GM21360 (cell line): ENCODE measurements at regions not wholly inside any gene's neighbourhood (a gene's known extent, or its start where the extent isn't known, plus 50 kb on each side); places are given as distances from the start of the nearest gene placed in this dataset.

Experiments
- ATAC-seq: cut with Tn5 transposase; IDR thresholded peaks from one replicate; pipeline ENCODE4 v1.9.1; 2021; ENCODE audit warnings: mild to moderate bottlenecking, moderate library complexity; ENCODE audit not compliant: unreplicated experiment

GRCh38 chr4:126778348-126778747 is 854.4 kb upstream of the INTU start:
- no peak for ATAC-seq

- ATAC-seq, result no peak
These were observed 853.8 kb upstream of the INTU start for GRCh38 chr4:126779001-126779400.

- no peak for ATAC-seq
These were observed 853.2 kb upstream of the INTU start for GRCh38 chr4:126779436-126780166.

GRCh38 chr4:126783191-126783590 is 849.6 kb upstream of the INTU start:
- no peak for ATAC-seq

GRCh38 chr4:126784966-126785580 is 847.7 kb upstream of the INTU start:
- ATAC-seq, result no peak

- ATAC-seq, result no peak
These were observed 842.1 kb upstream of the INTU start for GRCh38 chr4:126790633-126791032.

GRCh38 chr4:126794363-126794762 is 838.4 kb upstream of the INTU start:
- ATAC-seq, result no peak

- ATAC-seq, result no peak
These were observed 834.5 kb upstream of the INTU start for GRCh38 chr4:126798214-126798613.

GRCh38 chr4:126799416-126799815 is 833.3 kb upstream of the INTU start:
- ATAC-seq, result no peak

GRCh38 chr4:126799971-126800574 is 832.7 kb upstream of the INTU start:
- ATAC-seq, result no peak

GRCh38 chr4:126800575-126801141 is 832.1 kb upstream of the INTU start:
- no peak for ATAC-seq

- ATAC-seq, result no peak
These were observed 825.6 kb upstream of the INTU start for GRCh38 chr4:126807132-126807531.

GRCh38 chr4:126812076-126812475 is 820.7 kb upstream of the INTU start:
- ATAC-seq, result no peak

- no peak for ATAC-seq
These were observed 812.1 kb upstream of the INTU start for GRCh38 chr4:126820631-126821030.

- ATAC-seq, result no peak
These were observed 811.6 kb upstream of the INTU start for GRCh38 chr4:126821152-126821551.

- no peak for ATAC-seq
These were observed 807.7 kb upstream of the INTU start for GRCh38 chr4:126825083-126825482.

GRCh38 chr4:126827669-126828068 is 805.1 kb upstream of the INTU start:
- no peak for ATAC-seq

GRCh38 chr4:126834854-126835253 is 797.9 kb upstream of the INTU start:
- no peak for ATAC-seq

GRCh38 chr4:126838941-126839679 is 793.6 kb upstream of the INTU start:
- ATAC-seq, result no peak

- no peak for ATAC-seq
These were observed 789.2 kb upstream of the INTU start for GRCh38 chr4:126843492-126844067.

GRCh38 chr4:126850286-126850685 is 782.5 kb upstream of the INTU start:
- ATAC-seq, result no peak
